ENCODE measurements at regions not wholly inside any gene's neighbourhood (a gene's known extent, or its start where the extent isn't known, plus 50 kb on each side); places are given as distances from the start of the nearest gene placed in this dataset.

DNA sequence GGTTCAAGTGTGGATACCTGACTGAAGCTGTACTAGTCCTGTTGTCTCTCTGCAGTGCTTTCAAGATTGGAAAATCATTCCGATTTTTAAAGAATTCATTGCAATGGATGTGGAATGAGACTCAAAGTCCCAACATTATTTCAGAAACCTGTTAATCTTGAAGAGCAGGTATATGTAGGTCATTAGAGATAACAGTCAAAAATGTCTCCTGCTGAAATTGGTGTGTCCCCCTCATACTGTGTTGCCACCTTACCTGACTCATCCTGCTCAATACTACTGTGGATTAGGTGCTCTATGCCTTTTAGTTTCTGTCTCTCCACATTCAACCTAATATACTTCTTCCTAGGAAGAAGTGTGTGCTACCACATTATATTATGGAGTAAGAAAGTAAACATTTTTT lies 91.1 kb upstream of the NR3C1 start:
- ChIA-PET POLR2A (no interaction called here), CTCF (no interaction called here)
- TF ChIP-seq, protein P1, sequence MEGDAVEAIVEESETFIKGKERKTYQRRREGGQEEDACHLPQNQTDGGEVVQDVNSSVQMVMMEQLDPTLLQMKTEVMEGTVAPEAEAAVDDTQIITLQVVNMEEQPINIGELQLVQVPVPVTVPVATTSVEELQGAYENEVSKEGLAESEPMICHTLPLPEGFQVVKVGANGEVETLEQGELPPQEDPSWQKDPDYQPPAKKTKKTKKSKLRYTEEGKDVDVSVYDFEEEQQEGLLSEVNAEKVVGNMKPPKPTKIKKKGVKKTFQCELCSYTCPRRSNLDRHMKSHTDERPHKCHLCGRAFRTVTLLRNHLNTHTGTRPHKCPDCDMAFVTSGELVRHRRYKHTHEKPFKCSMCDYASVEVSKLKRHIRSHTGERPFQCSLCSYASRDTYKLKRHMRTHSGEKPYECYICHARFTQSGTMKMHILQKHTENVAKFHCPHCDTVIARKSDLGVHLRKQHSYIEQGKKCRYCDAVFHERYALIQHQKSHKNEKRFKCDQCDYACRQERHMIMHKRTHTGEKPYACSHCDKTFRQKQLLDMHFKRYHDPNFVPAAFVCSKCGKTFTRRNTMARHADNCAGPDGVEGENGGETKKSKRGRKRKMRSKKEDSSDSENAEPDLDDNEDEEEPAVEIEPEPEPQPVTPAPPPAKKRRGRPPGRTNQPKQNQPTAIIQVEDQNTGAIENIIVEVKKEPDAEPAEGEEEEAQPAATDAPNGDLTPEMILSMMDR (IDR thresholded peaks at IDR 0.05; ENCODE audit: control extremely low read depth, extremely low read depth, low read depth, missing control alignments), result no peak
- no peak for DNase-seq (ENCODE audit: extremely low spot score)

DNA sequence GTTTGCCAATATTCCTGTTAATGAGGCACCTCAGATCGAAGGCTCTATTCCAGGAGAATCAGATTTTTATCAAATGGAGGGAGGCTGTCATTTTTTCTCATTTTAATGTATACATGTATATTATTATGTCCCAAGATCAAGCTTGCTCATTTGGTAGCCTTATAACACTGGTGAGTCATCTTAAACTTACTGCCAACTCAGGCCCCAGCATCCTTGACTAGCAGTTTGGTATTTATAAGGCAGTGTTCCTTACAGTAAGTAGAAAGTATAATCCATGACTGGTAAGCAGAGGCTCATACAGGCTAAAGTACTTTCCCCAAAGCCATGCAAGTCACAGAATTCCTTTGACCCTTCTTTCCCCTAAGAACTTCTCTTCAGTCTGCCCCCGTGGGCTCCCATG lies 90.7 kb upstream of the NR3C1 start:
- POLR2A ChIA-PET, result no interaction called here
- no peak for DNase-seq (ENCODE audit: extremely low spot score)
- CTCF ChIA-PET, result interaction anchor here (2.5 kb wide), 1 partner anchor 16 kb away, joined by 6 read pairs; no protein-coding TSS in a partner anchor
- TF ChIP-seq, protein P1 (IDR thresholded peaks at IDR 0.05; ENCODE audit: control extremely low read depth, extremely low read depth, low read depth, missing control alignments), result no peak

DNA sequence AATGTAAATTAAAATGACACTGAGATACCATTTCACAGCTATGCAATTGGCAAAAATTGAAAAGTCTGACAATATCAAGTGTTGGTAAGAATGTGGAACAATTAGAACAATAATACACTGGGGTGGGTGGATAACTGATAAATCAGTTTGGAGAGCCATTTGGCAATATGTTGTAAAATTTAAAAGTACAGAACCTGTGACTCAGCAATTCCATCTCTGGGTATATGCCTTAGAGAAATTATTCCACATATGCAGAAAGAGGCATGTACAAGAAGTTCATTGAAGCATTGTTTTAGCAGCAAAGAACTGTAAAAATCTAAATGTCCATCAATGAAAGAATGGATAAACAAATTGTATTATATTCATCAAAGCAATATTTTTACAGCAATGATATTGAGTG lies 89.3 kb upstream of the NR3C1 start:
- TF ChIP-seq, protein P1 (IDR thresholded peaks at IDR 0.05; ENCODE audit: control extremely low read depth, extremely low read depth, low read depth, missing control alignments), result no peak
- CTCF ChIA-PET, result interaction anchor here (1.5 to 2.5 kb wide), 2 partner anchors 10 to 15 kb away, joined by 5 to 6 read pairs; no protein-coding TSS in a partner anchor
- POLR2A ChIA-PET, result no interaction called here
- DNase-seq (ENCODE audit: extremely low spot score), result no peak

DNA sequence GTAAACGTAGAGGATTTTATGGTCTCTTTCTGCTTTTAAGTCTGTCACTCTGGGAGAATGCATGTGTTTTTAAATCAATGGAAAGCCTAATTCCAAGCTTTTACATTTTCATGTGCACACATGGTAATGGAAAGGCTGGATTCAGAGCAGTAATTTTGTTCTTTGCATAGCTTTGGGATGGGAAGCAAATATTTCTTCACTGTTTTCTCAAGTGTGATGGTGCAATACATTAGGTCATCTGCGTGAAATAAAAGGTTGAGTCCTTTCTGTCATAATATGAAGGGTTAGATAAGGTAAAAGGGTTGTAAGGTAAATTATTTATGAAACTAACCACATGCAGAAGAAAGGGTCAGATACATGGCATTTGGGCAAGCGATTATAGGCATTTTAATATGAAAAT lies 88.2 kb upstream of the NR3C1 start:
- TF ChIP-seq, protein P1 (IDR thresholded peaks at IDR 0.05; ENCODE audit: control extremely low read depth, extremely low read depth, low read depth, missing control alignments), result no peak
- ChIA-PET POLR2A (no interaction called here), CTCF (interaction anchor here (1.5 to 2.5 kb wide), 2 partner anchors 11 to 14 kb away, joined by 5 to 6 read pairs; no protein-coding TSS in a partner anchor)
- DNase-seq (ENCODE audit: extremely low spot score), result no peak

DNA sequence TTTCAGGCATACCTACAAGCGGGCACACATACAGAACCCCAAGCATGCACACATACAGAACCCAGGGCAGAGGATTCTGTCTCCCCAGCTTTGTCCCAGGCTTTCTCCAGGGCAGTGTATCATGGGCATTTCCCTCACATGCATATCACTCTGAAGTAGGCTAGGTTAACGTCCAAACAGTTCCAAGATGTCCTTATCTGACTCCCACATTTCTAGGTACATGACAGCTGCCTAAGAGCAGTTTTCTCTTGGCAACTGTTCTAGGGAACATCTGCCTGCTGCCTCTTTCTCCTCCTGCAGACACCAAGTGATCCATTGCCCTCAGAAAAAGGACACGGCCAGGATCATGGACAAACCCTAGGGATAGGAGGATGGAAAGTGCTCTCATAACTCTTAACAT lies 84.9 kb upstream of the NR3C1 start:
- DNase-seq (ENCODE audit: extremely low spot score), result no peak
- CTCF ChIA-PET, result no interaction called here
- TF ChIP-seq, protein P1 (IDR thresholded peaks at IDR 0.05; ENCODE audit: control extremely low read depth, extremely low read depth, low read depth, missing control alignments), result no peak
- POLR2A ChIA-PET, result no interaction called here

DNA sequence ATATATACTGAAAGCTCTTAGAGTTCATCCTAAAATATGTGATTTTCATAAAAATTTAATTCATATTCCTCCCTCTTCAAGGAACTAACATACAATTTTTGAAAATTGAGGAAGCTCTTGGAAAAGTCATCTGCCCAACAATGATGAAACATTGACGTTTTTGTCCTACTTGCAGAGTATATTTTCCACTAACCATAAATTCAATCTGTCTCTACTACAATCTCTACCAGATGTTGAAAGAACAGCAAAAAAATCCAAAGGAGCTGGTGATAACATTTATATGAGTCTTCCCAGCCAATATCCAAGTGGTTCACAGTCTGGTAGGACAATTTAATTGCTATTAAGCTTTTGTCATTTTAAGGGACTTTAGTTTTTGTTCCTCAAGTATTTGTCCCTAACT lies 81.1 kb upstream of the NR3C1 start:
- DNase-seq (ENCODE audit: extremely low spot score), result no peak
- ChIA-PET POLR2A (no interaction called here), CTCF (interaction anchor here (1.3 to 1.4 kb wide), 2 partner anchors 26 to 41 kb away, joined by 3 read pairs; no protein-coding TSS in a partner anchor)
- TF ChIP-seq, protein P1 (IDR thresholded peaks at IDR 0.05; ENCODE audit: control extremely low read depth, extremely low read depth, low read depth, missing control alignments), result no peak
